Non-pigmented ciliary epithelial cell (primary cell): ENCODE measurements at regions not wholly inside any gene's neighbourhood (a gene's known extent, or its start where the extent isn't known, plus 50 kb on each side); places are given as distances from the start of the nearest gene placed in this dataset.
"Not testable (repeated sequence)": the region's sequence is repeated elsewhere in the genome, so short reads cannot be mapped to it uniquely, and the experiment has no call there.

ENCODE experiments used
- DNase-seq: peaks from one replicate; pipeline ENCODE4 v3.0.0-alpha.2; 2010; ENCODE audit warnings: low read depth

GRCh38 chr13:31385540-31385939, 185.8 kb downstream of the B3GLCT start:
- DNase-seq: no peak

- DNase-seq: no peak
Measured at GRCh38 chr13:31394506-31394905, 194.7 kb downstream of the B3GLCT start.

GRCh38 chr13:31395090-31395489, 195.3 kb downstream of the B3GLCT start:
- no peak for DNase-seq

- no peak for DNase-seq
Measured at GRCh38 chr13:31399690-31400089, 199.9 kb downstream of the B3GLCT start.

- DNase-seq: not testable (repeated sequence)
Measured at GRCh38 chr13:31403711-31404110, 203.9 kb downstream of the B3GLCT start.

- no peak for DNase-seq
Measured at GRCh38 chr13:31408927-31409326, 209.2 kb downstream of the B3GLCT start.

GRCh38 chr13:31409678-31410356, 210.0 kb downstream of the B3GLCT start:
- DNase-seq: no peak

GRCh38 chr13:31413516-31413915, 213.7 kb downstream of the B3GLCT start:
- DNase-seq: no peak

- DNase-seq: no peak
Measured at GRCh38 chr13:31416066-31416465, 216.3 kb downstream of the B3GLCT start.

GRCh38 chr13:31418186-31418585, 218.4 kb downstream of the B3GLCT start:
- DNase-seq: no peak

GRCh38 chr13:31421756-31422155, 222.0 kb downstream of the B3GLCT start:
- no peak for DNase-seq

GRCh38 chr13:31424130-31424729, 224.5 kb downstream of the B3GLCT start:
- DNase-seq: peak; percentile 34

- no peak for DNase-seq
Measured at GRCh38 chr13:31426395-31426794, 226.6 kb downstream of the B3GLCT start.

GRCh38 chr13:31427151-31428100, 227.7 kb downstream of the B3GLCT start:
- no peak for DNase-seq

- DNase-seq: no peak
Measured at GRCh38 chr13:31431722-31432137, 232.0 kb downstream of the B3GLCT start.

GRCh38 chr13:31433207-31433606, 233.4 kb downstream of the B3GLCT start:
- DNase-seq: no peak

GRCh38 chr13:31433746-31434145, 234.0 kb downstream of the B3GLCT start:
- DNase-seq: no peak

GRCh38 chr13:31434613-31435012, 234.8 kb downstream of the B3GLCT start:
- no peak for DNase-seq

GRCh38 chr13:31435536-31435935, 235.8 kb downstream of the B3GLCT start:
- no peak for DNase-seq

- no peak for DNase-seq
Measured at GRCh38 chr13:31436478-31436877, 236.7 kb downstream of the B3GLCT start.

- DNase-seq: no peak
Measured at GRCh38 chr13:31437975-31438374, 238.2 kb downstream of the B3GLCT start.

- no peak for DNase-seq
Measured at GRCh38 chr13:31440132-31440531, 240.4 kb downstream of the B3GLCT start.
